ENCODE measurements at regions not wholly inside any gene's neighbourhood (a gene's known extent, or its start where the extent isn't known, plus 50 kb on each side); places are given as distances from the start of the nearest gene placed in this dataset.
"Not testable (repeated sequence)": the region's sequence is repeated elsewhere in the genome, so short reads cannot be mapped to it uniquely, and the experiment has no call there.

DNA sequence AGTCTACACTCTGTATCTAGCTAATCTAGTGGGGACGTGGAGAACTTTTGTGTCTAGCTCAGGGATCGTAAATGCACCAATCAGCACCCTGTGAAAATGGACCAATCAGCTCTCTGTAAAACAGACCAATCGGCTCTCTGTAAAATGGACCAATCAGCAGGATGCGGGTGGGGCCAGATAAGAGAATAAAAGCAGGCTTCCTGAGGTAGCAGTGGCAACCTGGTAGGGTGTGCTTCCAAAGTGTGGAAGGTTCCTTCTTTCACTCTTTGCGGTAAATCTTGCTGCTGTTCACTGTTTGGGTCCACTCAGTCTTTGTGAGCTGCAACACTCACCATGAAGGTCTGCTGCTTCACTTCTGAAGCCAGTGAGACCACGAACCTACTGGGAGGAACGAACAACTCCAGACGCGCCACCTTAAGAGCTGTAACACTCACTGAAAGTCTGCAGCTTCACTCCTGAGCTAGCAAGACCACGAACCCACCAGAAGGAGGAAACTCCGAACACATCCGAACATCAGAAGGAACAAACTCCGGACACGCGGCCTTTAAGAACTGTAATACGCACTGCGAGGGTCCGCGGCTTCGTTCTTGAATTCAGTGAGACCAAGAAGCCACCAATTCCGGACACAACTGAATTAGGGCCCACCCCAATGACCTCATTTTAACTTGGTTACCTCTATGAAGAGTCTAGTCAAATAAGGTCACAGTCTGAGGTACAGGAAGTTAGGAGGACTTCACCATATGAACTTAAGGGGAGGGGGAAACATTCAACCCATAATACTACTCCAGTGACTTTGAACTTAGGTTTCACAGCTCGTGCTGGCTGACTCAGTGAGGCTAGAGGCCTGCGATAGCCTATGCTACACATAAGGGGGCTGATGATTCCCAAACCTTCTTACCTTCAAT lies 59.8 kb upstream of the LPGAT1 start:
- DNase-seq; intact Hi-C loops (cut with DNase I); H3K9me3 ChIP-seq; H3K4me3 ChIP-seq (replicated peaks in 1 of 3); H3K27me3 ChIP-seq; H3K36me3 ChIP-seq; H3K4me1 ChIP-seq; H3K27ac ChIP-seq: not testable (repeated sequence)
- 94% methylated on average over 23 of the region's 23 CpGs for WGBS, 2 donors

DNA sequence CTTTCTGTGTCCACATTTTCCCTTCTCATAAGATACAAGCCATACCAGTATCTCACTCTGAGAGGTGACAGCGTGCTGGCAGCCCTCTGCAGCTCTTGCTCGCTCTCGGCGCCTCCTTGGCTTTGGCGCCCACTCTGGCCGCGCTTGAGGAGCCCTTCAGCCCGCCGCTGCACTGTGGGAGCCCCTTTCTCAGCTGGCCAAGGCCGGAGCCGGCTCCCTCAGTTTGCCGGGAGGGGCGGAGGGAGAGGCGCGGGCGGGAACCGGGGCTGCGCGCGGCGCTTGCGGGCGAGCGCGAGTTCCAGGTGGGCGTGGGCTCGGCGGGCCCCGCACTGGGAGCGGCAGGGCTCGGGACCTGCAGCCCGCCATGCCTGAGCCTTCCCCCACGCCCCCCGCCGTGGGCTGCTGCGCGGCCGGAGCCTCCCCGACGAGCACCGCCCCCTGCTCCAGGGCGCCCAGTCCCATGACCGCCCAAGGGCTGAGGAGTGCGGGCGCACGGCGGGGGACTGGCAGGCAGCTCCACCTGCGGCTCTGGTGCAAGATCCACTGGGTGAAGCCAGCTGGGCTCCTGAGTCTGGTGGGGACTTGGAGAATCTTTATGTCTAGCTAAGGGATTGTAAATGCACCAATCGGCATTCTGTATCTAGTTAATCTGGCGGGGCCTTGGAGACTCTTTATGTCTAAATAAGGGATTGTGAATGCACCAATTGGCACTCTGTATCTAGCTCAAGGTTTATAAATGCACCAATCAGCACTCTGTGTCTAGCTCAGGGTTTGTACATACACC lies 58.9 kb upstream of the LPGAT1 start:
- DNase-seq; intact Hi-C loops (cut with DNase I); H3K27me3 ChIP-seq; H3K4me3 ChIP-seq (replicated peaks in 1 of 3); H3K36me3 ChIP-seq; H3K4me1 ChIP-seq; H3K9me3 ChIP-seq; H3K27ac ChIP-seq: not testable (repeated sequence)
- 70 to 89% methylated on average over 25 to 27 of the region's 50 CpGs for WGBS, 2 donors

DNA sequence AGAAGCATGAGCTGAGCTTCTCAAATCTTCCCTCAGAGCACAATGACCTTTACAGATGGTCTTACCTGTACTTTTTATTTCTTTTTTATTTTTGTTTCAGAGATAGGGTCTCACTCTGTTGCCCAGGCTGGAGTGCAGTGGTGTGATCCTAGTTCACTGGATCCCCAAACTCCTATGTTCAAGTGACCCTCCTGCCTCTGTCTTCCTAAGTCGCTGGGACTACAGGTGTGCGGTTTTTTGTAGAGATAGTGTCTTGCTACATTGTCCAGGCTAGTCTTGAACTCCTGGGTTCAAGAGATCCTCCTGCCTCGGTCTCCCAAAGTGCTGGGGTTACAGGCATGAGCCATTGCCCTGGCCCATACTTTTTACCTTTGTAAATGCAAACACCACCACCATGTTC lies 56.0 kb upstream of the LPGAT1 start:
- intact Hi-C loops (cut with DNase I): no loop called here
- Histone ChIP-seq H3K27ac (no peak overlapping the region), H3K4me1 (peaks cover 0 to 6% of the 10 kb centered on the region in 2 donors), H3K9me3 (no peaks in the 10 kb centered on the region), H3K36me3 (no peaks in the 10 kb centered on the region), H3K4me3 (replicated peaks in 1 of 3) (no peak overlapping the region), H3K27me3 (no peaks in the 10 kb centered on the region)
- no peak for DNase-seq
- 95 to 99% methylated on average over 3 of the region's 3 CpGs for WGBS, 2 donors
- TF ChIP-seq, protein P1, sequence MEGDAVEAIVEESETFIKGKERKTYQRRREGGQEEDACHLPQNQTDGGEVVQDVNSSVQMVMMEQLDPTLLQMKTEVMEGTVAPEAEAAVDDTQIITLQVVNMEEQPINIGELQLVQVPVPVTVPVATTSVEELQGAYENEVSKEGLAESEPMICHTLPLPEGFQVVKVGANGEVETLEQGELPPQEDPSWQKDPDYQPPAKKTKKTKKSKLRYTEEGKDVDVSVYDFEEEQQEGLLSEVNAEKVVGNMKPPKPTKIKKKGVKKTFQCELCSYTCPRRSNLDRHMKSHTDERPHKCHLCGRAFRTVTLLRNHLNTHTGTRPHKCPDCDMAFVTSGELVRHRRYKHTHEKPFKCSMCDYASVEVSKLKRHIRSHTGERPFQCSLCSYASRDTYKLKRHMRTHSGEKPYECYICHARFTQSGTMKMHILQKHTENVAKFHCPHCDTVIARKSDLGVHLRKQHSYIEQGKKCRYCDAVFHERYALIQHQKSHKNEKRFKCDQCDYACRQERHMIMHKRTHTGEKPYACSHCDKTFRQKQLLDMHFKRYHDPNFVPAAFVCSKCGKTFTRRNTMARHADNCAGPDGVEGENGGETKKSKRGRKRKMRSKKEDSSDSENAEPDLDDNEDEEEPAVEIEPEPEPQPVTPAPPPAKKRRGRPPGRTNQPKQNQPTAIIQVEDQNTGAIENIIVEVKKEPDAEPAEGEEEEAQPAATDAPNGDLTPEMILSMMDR (IDR thresholded peaks at IDR 0.05): no peak
- no peak for TF ChIP-seq POLR2A (IDR thresholded peaks at IDR 0.05)

DNA sequence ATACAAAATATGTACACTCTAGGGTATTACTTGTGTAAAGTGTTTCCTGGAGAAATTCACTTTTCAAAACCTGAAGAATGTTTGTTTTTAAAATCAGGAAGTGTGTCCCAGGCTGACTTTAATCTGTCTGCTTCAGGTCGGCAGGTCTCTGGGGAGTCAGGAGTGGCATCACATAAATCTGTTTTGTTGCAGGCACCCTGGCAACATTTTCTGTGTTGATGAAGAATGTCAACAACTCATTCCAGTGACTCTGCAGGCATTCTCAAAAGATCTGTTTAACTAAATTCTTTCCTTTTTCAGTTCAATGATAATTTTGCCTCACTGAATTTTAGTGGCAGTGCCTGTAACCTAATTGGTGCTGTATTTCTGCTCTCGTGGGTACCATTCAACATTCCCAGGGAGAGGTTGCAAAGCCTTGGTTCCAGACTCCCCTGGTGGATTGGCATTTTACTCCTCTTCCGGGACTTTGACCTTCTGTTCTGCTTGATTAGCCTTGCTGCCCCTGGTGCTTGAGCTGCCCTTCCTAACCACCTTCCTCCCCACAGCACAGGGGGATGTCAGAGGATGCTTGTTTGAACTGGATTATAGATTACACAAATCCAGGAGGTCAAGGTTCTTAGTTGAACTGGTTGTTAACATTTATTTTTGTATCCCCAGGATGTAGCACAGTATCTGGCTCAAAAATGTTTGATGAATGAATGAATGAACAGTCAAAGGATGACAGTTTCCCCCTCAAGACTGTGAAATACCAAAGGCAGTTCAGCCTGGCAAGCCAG lies 55.4 kb upstream of the LPGAT1 start:
- TF ChIP-seq, protein P1 (IDR thresholded peaks at IDR 0.05): no peak
- no peak for TF ChIP-seq POLR2A (IDR thresholded peaks at IDR 0.05)
- Histone ChIP-seq H3K4me3 (replicated peaks in 1 of 3) (no peak overlapping the region), H3K27me3 (no peaks in the 10 kb centered on the region), H3K4me1 (peaks cover 0 to 6% of the 10 kb centered on the region in 2 donors), H3K36me3 (no peaks in the 10 kb centered on the region), H3K9me3 (no peaks in the 10 kb centered on the region), H3K27ac (peak overlapping the region in 1 of 3 donors; percentile 8)
- peak in 1 of 2 donors; percentile 31 for DNase-seq
- intact Hi-C loops (cut with DNase I): no loop called here
- WGBS, 2 donors: 25 to 30% methylated on average over 3 of the region's 3 CpGs

DNA sequence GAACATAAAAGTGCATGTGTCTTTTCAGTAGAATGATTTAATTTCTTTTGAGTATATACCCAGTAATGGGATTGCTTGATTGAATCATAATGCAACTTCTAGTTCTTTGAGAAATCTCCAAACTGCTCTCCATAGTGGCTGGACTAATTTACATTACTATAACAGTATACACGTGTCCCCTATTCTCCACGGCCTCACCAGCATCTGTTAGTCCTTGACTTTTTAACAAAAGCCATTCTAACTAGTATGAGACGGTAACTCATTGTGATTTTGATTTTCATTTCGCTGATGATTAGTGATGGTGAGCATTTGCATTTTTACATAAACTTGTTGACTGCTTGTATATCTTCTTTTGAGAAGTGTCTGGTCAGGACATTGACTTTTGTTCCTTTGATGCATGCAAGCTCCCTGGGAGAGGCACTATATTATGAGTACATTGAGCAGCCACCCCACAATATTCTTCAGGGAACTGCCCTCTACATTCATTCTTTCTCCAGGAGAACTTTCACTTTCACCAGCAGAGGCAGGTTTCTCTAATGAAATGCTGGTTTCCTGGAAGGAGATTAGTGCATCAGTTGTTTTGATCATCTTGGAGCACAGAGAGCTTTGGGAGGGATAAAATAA lies 51.9 kb upstream of the LPGAT1 start:
- WGBS, 2 donors: 91 to 94% methylated on average over 4 of the region's 4 CpGs
- Histone ChIP-seq H3K27ac (no peak overlapping the region), H3K4me1 (peaks cover 0 to 6% of the 10 kb centered on the region in 2 donors), H3K9me3 (no peaks in the 10 kb centered on the region), H3K36me3 (no peaks in the 10 kb centered on the region), H3K27me3 (no peaks in the 10 kb centered on the region), H3K4me3 (replicated peaks in 1 of 3) (no peak overlapping the region)
- intact Hi-C loops (cut with DNase I): no loop called here
- DNase-seq: no peak
- TF ChIP-seq, protein P1 (IDR thresholded peaks at IDR 0.05): no peak
- no peak for TF ChIP-seq POLR2A (IDR thresholded peaks at IDR 0.05)

Data from thyroid gland (tissue), 4 donors.